HEK293 (cell line): ENCODE measurements at regions not wholly inside any gene's neighbourhood (a gene's known extent, or its start where the extent isn't known, plus 50 kb on each side); places are given as distances from the start of the nearest gene placed in this dataset.

Experiments used
- CTCF ChIA-PET: fragments of 350-600 bp; formaldehyde crosslinking; extraction: SDS; loops from one replicate; lab custom pipeline; 2021; ENCODE audit warnings: antibody characterized with exemption; lab: Yijun Ruan, JAX
- POLR2A ChIA-PET: fragments of 300-600 bp; formaldehyde crosslinking; extraction: SDS; loops from one replicate; lab custom pipeline; 2020; ENCODE audit warnings: antibody characterized with exemption, inconsistent platforms; lab: Yijun Ruan, JAX
- H3K27ac ChIP-seq: fragments of 200-500 bp; sonication (Bioruptor generic); 2 replicates; pipeline ENCODE4 v1.5.1; 2014; ENCODE audit warnings: low read depth, low read length, control low read depth, inconsistent platforms; ENCODE audit errors: extremely low read depth
- H3K36me3 ChIP-seq, 2 experiments: fragments of 200-500 bp in 1 of 2; sonication (Bioruptor generic) in 1 of 2; 1 replicate in 1 of 2; 2 replicates in 1 of 2; pipeline ENCODE4 v1.5.1; 2014 to 2017; ENCODE audit warnings: inconsistent platforms in 2 of 2, low read length in 2 of 2; ENCODE audit not compliant: control insufficient read depth in 2 of 2, insufficient read depth in 1 of 2
- H3K4me1 ChIP-seq: fragments of 200-500 bp; sonication (Bioruptor generic); 2 replicates; pipeline ENCODE4 v1.5.1; 2014; ENCODE audit warnings: mild to moderate bottlenecking, low read length, inconsistent platforms; ENCODE audit not compliant: control insufficient read depth, insufficient read depth
- H3K4me3 ChIP-seq: 2 replicates; pipeline ENCODE4 v1.5.1; 2011; ENCODE audit warnings: low read depth, mild to moderate bottlenecking, control low read depth, low read length, moderate library complexity
- H3K9me3 ChIP-seq: fragments of 200-500 bp; sonication (Bioruptor generic); 2 replicates; pipeline ENCODE4 v1.5.1; 2014; ENCODE audit warnings: low read depth, low read length, inconsistent platforms; ENCODE audit not compliant: control insufficient read depth, insufficient read depth
- IKZF3 ChIP-seq: fragments of 450-650 bp; IDR thresholded peaks from 2 replicates; pipeline ENCODE4 v1.5.0; 2018; ENCODE audit warnings: missing biosample characterization, mild to moderate bottlenecking, missing genetic modification characterization, moderate library complexity
- KLF17 ChIP-seq: fragments of 450-650 bp; formaldehyde crosslinking; IDR thresholded peaks from 2 replicates; pipeline ENCODE4 v1.5.1; 2016; ENCODE audit warnings: missing biosample characterization, missing genetic modification characterization
- PRDM4 ChIP-seq: fragments of 450-650 bp; formaldehyde crosslinking; IDR thresholded peaks from 2 replicates; pipeline ENCODE4 v1.5.1; 2017; ENCODE audit warnings: missing biosample characterization, missing genetic modification characterization
- SP7 ChIP-seq: fragments of 450-650 bp; formaldehyde crosslinking; IDR thresholded peaks from 2 replicates; pipeline ENCODE4 v1.5.1; 2016; ENCODE audit warnings: missing biosample characterization, missing genetic modification characterization
- ZFP41 ChIP-seq: fragments of 450-650 bp; formaldehyde crosslinking; IDR thresholded peaks from 2 replicates; pipeline ENCODE4 v1.5.1; 2016; ENCODE audit warnings: missing biosample characterization, missing genetic modification characterization, borderline replicate concordance
- ZNF133 ChIP-seq: fragments of 450-650 bp; formaldehyde crosslinking; IDR thresholded peaks from 2 replicates; pipeline ENCODE4 v1.5.1; 2016; ENCODE audit warnings: missing biosample characterization, missing genetic modification characterization
- ZNF292 ChIP-seq: fragments of 450-650 bp; formaldehyde crosslinking; IDR thresholded peaks from 2 replicates; pipeline ENCODE4 v1.5.1; 2016; ENCODE audit warnings: low read depth, missing biosample characterization, missing genetic modification characterization, borderline replicate concordance
- ZNF354C ChIP-seq: fragments of 450-650 bp; formaldehyde crosslinking; IDR thresholded peaks from 2 replicates; pipeline ENCODE4 v1.5.1; 2016; ENCODE audit warnings: missing biosample characterization, missing genetic modification characterization, low read depth, borderline replicate concordance
- ZNF391 ChIP-seq: fragments of 450-650 bp; formaldehyde crosslinking; IDR thresholded peaks from 2 replicates; pipeline ENCODE4 v1.5.1; 2016; ENCODE audit warnings: low read depth, missing biosample characterization, missing genetic modification characterization, borderline replicate concordance
- ZNF660 ChIP-seq: fragments of 450-650 bp; IDR thresholded peaks from 2 replicates; pipeline ENCODE4 v1.5.1; 2018; ENCODE audit warnings: missing biosample characterization, mild to moderate bottlenecking, missing genetic modification characterization
- ZNF76 ChIP-seq: fragments of 450-650 bp; formaldehyde crosslinking; IDR thresholded peaks from 2 replicates; pipeline ENCODE4; 2016; ENCODE audit warnings: low read depth, missing biosample characterization, missing genetic modification characterization, borderline replicate concordance
- TF ChIP-seq, protein P1 (sequence below): fragments of 450-650 bp; formaldehyde crosslinking; IDR thresholded peaks from 2 replicates; pipeline ENCODE4 v1.5.1; 2016; ENCODE audit warnings: missing biosample characterization, missing genetic modification characterization, borderline replicate concordance
- TF ChIP-seq, protein P2 (sequence below): fragments of 450-650 bp; formaldehyde crosslinking; IDR thresholded peaks from 2 replicates; pipeline ENCODE4 v1.5.1; 2016; ENCODE audit warnings: missing biosample characterization, missing genetic modification characterization
- TF ChIP-seq, protein P3 (sequence below): fragments of 450-650 bp; formaldehyde crosslinking; IDR thresholded peaks from 2 replicates; pipeline ENCODE4 v1.5.1; 2017; ENCODE audit warnings: missing biosample characterization, missing genetic modification characterization
- TF ChIP-seq, protein P4 (sequence below): fragments of 450-650 bp; formaldehyde crosslinking; IDR thresholded peaks from 2 replicates; pipeline ENCODE4 v1.5.1; 2016; ENCODE audit warnings: missing biosample characterization, missing genetic modification characterization

- TF ChIP-seq, protein P1, sequence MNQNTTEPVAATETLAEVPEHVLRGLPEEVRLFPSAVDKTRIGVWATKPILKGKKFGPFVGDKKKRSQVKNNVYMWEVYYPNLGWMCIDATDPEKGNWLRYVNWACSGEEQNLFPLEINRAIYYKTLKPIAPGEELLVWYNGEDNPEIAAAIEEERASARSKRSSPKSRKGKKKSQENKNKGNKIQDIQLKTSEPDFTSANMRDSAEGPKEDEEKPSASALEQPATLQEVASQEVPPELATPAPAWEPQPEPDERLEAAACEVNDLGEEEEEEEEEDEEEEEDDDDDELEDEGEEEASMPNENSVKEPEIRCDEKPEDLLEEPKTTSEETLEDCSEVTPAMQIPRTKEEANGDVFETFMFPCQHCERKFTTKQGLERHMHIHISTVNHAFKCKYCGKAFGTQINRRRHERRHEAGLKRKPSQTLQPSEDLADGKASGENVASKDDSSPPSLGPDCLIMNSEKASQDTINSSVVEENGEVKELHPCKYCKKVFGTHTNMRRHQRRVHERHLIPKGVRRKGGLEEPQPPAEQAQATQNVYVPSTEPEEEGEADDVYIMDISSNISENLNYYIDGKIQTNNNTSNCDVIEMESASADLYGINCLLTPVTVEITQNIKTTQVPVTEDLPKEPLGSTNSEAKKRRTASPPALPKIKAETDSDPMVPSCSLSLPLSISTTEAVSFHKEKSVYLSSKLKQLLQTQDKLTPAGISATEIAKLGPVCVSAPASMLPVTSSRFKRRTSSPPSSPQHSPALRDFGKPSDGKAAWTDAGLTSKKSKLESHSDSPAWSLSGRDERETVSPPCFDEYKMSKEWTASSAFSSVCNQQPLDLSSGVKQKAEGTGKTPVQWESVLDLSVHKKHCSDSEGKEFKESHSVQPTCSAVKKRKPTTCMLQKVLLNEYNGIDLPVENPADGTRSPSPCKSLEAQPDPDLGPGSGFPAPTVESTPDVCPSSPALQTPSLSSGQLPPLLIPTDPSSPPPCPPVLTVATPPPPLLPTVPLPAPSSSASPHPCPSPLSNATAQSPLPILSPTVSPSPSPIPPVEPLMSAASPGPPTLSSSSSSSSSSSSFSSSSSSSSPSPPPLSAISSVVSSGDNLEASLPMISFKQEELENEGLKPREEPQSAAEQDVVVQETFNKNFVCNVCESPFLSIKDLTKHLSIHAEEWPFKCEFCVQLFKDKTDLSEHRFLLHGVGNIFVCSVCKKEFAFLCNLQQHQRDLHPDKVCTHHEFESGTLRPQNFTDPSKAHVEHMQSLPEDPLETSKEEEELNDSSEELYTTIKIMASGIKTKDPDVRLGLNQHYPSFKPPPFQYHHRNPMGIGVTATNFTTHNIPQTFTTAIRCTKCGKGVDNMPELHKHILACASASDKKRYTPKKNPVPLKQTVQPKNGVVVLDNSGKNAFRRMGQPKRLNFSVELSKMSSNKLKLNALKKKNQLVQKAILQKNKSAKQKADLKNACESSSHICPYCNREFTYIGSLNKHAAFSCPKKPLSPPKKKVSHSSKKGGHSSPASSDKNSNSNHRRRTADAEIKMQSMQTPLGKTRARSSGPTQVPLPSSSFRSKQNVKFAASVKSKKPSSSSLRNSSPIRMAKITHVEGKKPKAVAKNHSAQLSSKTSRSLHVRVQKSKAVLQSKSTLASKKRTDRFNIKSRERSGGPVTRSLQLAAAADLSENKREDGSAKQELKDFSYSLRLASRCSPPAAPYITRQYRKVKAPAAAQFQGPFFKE (tag by site-specific recombination), result no peak
- no peak for TF ChIP-seq ZFP41 (tag by site-specific recombination)
- TF ChIP-seq, protein P2, sequence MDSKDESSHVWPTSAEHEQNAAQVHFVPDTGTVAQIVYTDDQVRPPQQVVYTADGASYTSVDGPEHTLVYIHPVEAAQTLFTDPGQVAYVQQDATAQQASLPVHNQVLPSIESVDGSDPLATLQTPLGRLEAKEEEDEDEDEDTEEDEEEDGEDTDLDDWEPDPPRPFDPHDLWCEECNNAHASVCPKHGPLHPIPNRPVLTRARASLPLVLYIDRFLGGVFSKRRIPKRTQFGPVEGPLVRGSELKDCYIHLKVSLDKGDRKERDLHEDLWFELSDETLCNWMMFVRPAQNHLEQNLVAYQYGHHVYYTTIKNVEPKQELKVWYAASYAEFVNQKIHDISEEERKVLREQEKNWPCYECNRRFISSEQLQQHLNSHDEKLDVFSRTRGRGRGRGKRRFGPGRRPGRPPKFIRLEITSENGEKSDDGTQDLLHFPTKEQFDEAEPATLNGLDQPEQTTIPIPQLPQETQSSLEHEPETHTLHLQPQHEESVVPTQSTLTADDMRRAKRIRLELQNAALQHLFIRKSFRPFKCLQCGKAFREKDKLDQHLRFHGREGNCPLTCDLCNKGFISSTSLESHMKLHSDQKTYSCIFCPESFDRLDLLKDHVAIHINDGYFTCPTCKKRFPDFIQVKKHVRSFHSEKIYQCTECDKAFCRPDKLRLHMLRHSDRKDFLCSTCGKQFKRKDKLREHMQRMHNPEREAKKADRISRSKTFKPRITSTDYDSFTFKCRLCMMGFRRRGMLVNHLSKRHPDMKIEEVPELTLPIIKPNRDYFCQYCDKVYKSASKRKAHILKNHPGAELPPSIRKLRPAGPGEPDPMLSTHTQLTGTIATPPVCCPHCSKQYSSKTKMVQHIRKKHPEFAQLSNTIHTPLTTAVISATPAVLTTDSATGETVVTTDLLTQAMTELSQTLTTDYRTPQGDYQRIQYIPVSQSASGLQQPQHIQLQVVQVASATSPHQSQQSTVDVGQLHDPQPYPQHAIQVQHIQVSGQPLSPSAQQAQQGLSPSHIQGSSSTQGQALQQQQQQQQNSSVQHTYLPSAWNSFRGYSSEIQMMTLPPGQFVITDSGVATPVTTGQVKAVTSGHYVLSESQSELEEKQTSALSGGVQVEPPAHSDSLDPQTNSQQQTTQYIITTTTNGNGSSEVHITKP (tag by site-specific recombination), result no peak
Measured at GRCh38 chr4:180751009-180751408, 1492.2 kb upstream of the TENM3 start (continued).

- H3K27ac ChIP-seq, result no peak overlapping the region
- H3K4me1 ChIP-seq, result no peaks in the 10 kb centered on the region
- no peaks in the 10 kb centered on the region for H3K36me3 ChIP-seq
- ChIA-PET POLR2A (no interaction called here), CTCF (no interaction called here)
- TF ChIP-seq ZNF76 (tag by site-specific recombination), result no peak
- TF ChIP-seq KLF17 (tag by site-specific recombination), result no peak
- no peak for TF ChIP-seq ZNF660 (tag by site-specific recombination)
- TF ChIP-seq, protein P3, sequence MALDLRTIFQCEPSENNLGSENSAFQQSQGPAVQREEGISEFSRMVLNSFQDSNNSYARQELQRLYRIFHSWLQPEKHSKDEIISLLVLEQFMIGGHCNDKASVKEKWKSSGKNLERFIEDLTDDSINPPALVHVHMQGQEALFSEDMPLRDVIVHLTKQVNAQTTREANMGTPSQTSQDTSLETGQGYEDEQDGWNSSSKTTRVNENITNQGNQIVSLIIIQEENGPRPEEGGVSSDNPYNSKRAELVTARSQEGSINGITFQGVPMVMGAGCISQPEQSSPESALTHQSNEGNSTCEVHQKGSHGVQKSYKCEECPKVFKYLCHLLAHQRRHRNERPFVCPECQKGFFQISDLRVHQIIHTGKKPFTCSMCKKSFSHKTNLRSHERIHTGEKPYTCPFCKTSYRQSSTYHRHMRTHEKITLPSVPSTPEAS (tag by site-specific recombination), result no peak
- no peaks in the 10 kb centered on the region for H3K9me3 ChIP-seq
- no peak overlapping the region for H3K4me3 ChIP-seq
Measured at GRCh38 chr4:180757927-180758326, 1485.3 kb upstream of the TENM3 start.

GRCh38 chr4:180766045-180766444 lies 1477.2 kb upstream of the TENM3 start:
- peaks cover 3% of the 10 kb centered on the region; the same call in 1 of the 2 replicates for H3K4me1 ChIP-seq
- POLR2A ChIA-PET, result no interaction called here
- CTCF ChIA-PET, result interaction anchor here (0.6 kb wide), 1 partner anchor 57 kb away, joined by 4 read pairs; no protein-coding TSS in a partner anchor
- H3K27ac ChIP-seq, result no peak overlapping the region
- H3K4me3 ChIP-seq, result no peak overlapping the region
- no peak for TF ChIP-seq ZNF292
- TF ChIP-seq, protein P4, sequence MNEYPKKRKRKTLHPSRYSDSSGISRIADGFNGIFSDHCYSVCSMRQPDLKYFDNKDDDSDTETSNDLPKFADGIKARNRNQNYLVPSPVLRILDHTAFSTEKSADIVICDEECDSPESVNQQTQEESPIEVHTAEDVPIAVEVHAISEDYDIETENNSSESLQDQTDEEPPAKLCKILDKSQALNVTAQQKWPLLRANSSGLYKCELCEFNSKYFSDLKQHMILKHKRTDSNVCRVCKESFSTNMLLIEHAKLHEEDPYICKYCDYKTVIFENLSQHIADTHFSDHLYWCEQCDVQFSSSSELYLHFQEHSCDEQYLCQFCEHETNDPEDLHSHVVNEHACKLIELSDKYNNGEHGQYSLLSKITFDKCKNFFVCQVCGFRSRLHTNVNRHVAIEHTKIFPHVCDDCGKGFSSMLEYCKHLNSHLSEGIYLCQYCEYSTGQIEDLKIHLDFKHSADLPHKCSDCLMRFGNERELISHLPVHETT (tag by site-specific recombination), result no peak
- no peak for TF ChIP-seq ZNF133 (tag by site-specific recombination)
- no peak for TF ChIP-seq PRDM4 (tag by site-specific recombination)
- no peak for TF ChIP-seq ZNF391
- TF ChIP-seq ZNF354C, result no peak
- no peak for TF ChIP-seq IKZF3 (tag by site-specific recombination)
- no peak for TF ChIP-seq SP7 (tag by site-specific recombination)
- TF ChIP-seq, all 188 proteins: peak for 0
- no peaks in the 10 kb centered on the region for H3K36me3 ChIP-seq
- H3K9me3 ChIP-seq, result no peaks in the 10 kb centered on the region
